ENCODE measurements at regions not wholly inside any gene's neighbourhood (a gene's known extent, or its start where the extent isn't known, plus 50 kb on each side); places are given as distances from the start of the nearest gene placed in this dataset.

DNA sequence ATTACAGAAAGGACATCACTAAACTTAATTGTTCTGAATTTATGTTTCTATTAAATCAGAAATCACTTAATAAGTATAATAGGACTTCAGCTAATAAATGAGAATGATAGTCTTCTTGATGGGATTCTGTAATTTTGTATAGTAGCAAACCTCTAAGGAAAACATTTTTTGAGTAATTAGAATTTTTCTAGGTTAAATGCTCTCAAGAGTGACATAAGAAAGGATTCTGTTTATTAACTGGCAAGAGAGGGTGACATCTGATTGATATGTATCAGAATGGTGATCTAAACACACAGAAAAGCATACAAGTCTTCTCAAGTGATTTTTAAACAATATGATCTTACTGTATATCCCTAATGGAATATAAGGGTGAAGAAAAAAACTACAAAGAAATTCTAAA lies 1597.7 kb upstream of the PRR20A start:
- Histone ChIP-seq H2AFZ (ENCODE audit: insufficient read depth, low read depth, low read length, poor library complexity, severe bottlenecking) (no peak overlapping the region), H3K4me1 (ENCODE audit: control insufficient read depth in 2 of 2, insufficient read depth in 2 of 2, low read length in 2 of 2) (no peaks in the 10 kb centered on the region), H3K4me2 (replicated peaks; ENCODE audit: low read depth, low read length, poor library complexity, severe bottlenecking) (no peak overlapping the region), H3K9ac (ENCODE audit: low read length) (no peak overlapping the region), H3K36me3 (replicated peaks in 1 of 2; ENCODE audit: control extremely low read depth in 1 of 2, control insufficient read depth in 1 of 2, extremely low read depth in 1 of 2, insufficient read depth in 2 of 2, low read length in 1 of 2) (no peaks in the 10 kb centered on the region), H3K79me2 (ENCODE audit: control insufficient read depth, insufficient read depth, low read length) (no peaks in the 10 kb centered on the region), H4K20me1 (ENCODE audit: control insufficient read depth, insufficient read depth, low read length, poor library complexity, severe bottlenecking) (no peaks in the 10 kb centered on the region), H3K4me3 (ENCODE audit: control extremely low read depth in 1 of 5, extremely low read depth in 1 of 5, insufficient read depth in 1 of 5, low read depth in 2 of 5, low read length in 4 of 5) (no peak overlapping the region), H3K27me3 (replicated peaks in 1 of 4; ENCODE audit: control extremely low read depth in 1 of 4, control insufficient read depth in 3 of 4, insufficient read depth in 4 of 4, low read length in 3 of 4) (no peaks in the 10 kb centered on the region), H3K9me3 (ENCODE audit: control extremely low read depth in 1 of 3, control insufficient read depth in 2 of 3, insufficient read depth in 1 of 3, low read length in 2 of 3) (peaks cover 0 to 1% (median 0%) of the 10 kb centered on the region in 3 donors), H3K27ac (ENCODE audit: low read length in 2 of 2) (no peak overlapping the region)
- Mint-ChIP-seq H3K4me1 (no peaks in the 10 kb centered on the region), H3K27me3 (no peaks in the 10 kb centered on the region), H3K9me3 (ENCODE audit: insufficient read depth) (peaks cover 6% of the 10 kb centered on the region), H3K27ac (no peak overlapping the region), H3K4me3 (no peak overlapping the region)
- intact Hi-C loops (cut with micrococcal nuclease) = no loop called here
- ChIA-PET POLR2A (no interaction called here), CTCF (no interaction called here)
- DNase-seq (no peak), ATAC-seq (ENCODE audit: low read depth) (no peak)
- TF ChIP-seq EZH2 (IDR thresholded peaks at IDR 0.05; ENCODE audit: borderline replicate concordance, insufficient read depth, low read depth, low read length, poor library complexity, severe bottlenecking) = no peak
- TF ChIP-seq, protein P1, sequence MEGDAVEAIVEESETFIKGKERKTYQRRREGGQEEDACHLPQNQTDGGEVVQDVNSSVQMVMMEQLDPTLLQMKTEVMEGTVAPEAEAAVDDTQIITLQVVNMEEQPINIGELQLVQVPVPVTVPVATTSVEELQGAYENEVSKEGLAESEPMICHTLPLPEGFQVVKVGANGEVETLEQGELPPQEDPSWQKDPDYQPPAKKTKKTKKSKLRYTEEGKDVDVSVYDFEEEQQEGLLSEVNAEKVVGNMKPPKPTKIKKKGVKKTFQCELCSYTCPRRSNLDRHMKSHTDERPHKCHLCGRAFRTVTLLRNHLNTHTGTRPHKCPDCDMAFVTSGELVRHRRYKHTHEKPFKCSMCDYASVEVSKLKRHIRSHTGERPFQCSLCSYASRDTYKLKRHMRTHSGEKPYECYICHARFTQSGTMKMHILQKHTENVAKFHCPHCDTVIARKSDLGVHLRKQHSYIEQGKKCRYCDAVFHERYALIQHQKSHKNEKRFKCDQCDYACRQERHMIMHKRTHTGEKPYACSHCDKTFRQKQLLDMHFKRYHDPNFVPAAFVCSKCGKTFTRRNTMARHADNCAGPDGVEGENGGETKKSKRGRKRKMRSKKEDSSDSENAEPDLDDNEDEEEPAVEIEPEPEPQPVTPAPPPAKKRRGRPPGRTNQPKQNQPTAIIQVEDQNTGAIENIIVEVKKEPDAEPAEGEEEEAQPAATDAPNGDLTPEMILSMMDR (IDR thresholded peaks at IDR 0.05) = no peak

DNA sequence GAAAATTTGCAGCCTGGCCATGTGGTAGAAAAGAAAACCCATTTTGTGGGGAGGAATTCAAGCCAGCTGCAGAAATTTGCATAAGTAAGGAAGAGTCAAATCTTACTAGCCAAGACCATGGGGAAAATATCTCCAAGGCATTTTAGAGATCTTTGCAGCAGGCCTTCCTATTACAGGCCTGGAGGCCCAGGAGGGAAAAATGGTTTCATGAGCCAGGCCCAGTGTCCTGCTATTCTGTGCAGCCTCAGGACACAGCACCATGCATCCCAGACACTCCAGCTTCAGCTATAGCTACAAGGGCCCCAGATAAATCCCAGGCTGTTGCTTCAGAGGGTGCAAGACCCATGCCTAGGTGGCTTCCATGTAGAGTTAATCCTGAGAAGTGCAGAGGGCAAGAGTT lies 1590.1 kb upstream of the PRR20A start:
- Histone ChIP-seq H3K36me3 (replicated peaks in 1 of 2; ENCODE audit: control extremely low read depth in 1 of 2, control insufficient read depth in 1 of 2, extremely low read depth in 1 of 2, insufficient read depth in 2 of 2, low read length in 1 of 2) (no peaks in the 10 kb centered on the region), H2AFZ (ENCODE audit: insufficient read depth, low read depth, low read length, poor library complexity, severe bottlenecking) (no peak overlapping the region), H3K27ac (ENCODE audit: low read length in 2 of 2) (no peak overlapping the region), H3K4me1 (ENCODE audit: control insufficient read depth in 2 of 2, insufficient read depth in 2 of 2, low read length in 2 of 2) (no peaks in the 10 kb centered on the region), H3K9ac (ENCODE audit: low read length) (no peak overlapping the region), H3K27me3 (replicated peaks in 1 of 4; ENCODE audit: control extremely low read depth in 1 of 4, control insufficient read depth in 3 of 4, insufficient read depth in 4 of 4, low read length in 3 of 4) (no peaks in the 10 kb centered on the region), H3K79me2 (ENCODE audit: control insufficient read depth, insufficient read depth, low read length) (no peaks in the 10 kb centered on the region), H3K4me2 (replicated peaks; ENCODE audit: low read depth, low read length, poor library complexity, severe bottlenecking) (no peak overlapping the region), H4K20me1 (ENCODE audit: control insufficient read depth, insufficient read depth, low read length, poor library complexity, severe bottlenecking) (no peaks in the 10 kb centered on the region), H3K9me3 (ENCODE audit: control extremely low read depth in 1 of 3, control insufficient read depth in 2 of 3, insufficient read depth in 1 of 3, low read length in 2 of 3) (peaks cover 0 to 4% (median 3%) of the 10 kb centered on the region in 3 donors), H3K4me3 (ENCODE audit: control extremely low read depth in 1 of 5, extremely low read depth in 1 of 5, insufficient read depth in 1 of 5, low read depth in 2 of 5, low read length in 4 of 5) (no peak overlapping the region)
- DNase-seq (no peak), ATAC-seq (ENCODE audit: low read depth) (no peak)
- Mint-ChIP-seq H3K4me3 (no peak overlapping the region), H3K27me3 (no peaks in the 10 kb centered on the region), H3K9me3 (ENCODE audit: insufficient read depth) (peaks cover 8% of the 10 kb centered on the region), H3K27ac (no peak overlapping the region), H3K4me1 (no peaks in the 10 kb centered on the region)
- CTCF ChIA-PET = no interaction called here
- POLR2A ChIA-PET = no interaction called here
- no peak for TF ChIP-seq EZH2 (IDR thresholded peaks at IDR 0.05; ENCODE audit: borderline replicate concordance, insufficient read depth, low read depth, low read length, poor library complexity, severe bottlenecking)
- TF ChIP-seq, protein P1 (IDR thresholded peaks at IDR 0.05) = no peak
- intact Hi-C loops (cut with micrococcal nuclease) = no loop called here

All from B cell (primary cell).